ENCODE measurements at regions not wholly inside any gene's neighbourhood (a gene's known extent, or its start where the extent isn't known, plus 50 kb on each side); places are given as distances from the start of the nearest gene placed in this dataset.

- Histone ChIP-seq H3K4me1 (no peaks in the 10 kb centered on the region), H3K4me3 (no peak overlapping the region), H3K27me3 (no peaks in the 10 kb centered on the region), H3K27ac (no peak overlapping the region), H3K9me3 (no peaks in the 10 kb centered on the region), H3K9ac (ENCODE audit: low read depth in 2 of 2, low read length in 2 of 2) (no peak overlapping the region), H3K36me3 (no peaks in the 10 kb centered on the region)
- intact Hi-C loops (cut with DNase I), result no loop called here
- no peak for DNase-seq
- TF ChIP-seq CTCF (IDR thresholded peaks at IDR 0.05), result no peak
Measured at GRCh38 chr9:82616545-82616944, 446.4 kb downstream of the RASEF start.

- DNase-seq, result no peak
- intact Hi-C loops (cut with DNase I), result no loop called here
- no peak overlapping the region for H3K27ac ChIP-seq
- H3K4me3 ChIP-seq, result no peak overlapping the region
- TF ChIP-seq CTCF (IDR thresholded peaks at IDR 0.05), result no peak
- no peaks in the 10 kb centered on the region for H3K27me3 ChIP-seq
- H3K9me3 ChIP-seq, result no peaks in the 10 kb centered on the region
- H3K4me1 ChIP-seq, result no peaks in the 10 kb centered on the region
- H3K36me3 ChIP-seq, result no peaks in the 10 kb centered on the region
- no peak overlapping the region for H3K9ac ChIP-seq (ENCODE audit: low read depth in 2 of 2, low read length in 2 of 2)
Measured at GRCh38 chr9:82621447-82621846, 441.5 kb downstream of the RASEF start.

DNA sequence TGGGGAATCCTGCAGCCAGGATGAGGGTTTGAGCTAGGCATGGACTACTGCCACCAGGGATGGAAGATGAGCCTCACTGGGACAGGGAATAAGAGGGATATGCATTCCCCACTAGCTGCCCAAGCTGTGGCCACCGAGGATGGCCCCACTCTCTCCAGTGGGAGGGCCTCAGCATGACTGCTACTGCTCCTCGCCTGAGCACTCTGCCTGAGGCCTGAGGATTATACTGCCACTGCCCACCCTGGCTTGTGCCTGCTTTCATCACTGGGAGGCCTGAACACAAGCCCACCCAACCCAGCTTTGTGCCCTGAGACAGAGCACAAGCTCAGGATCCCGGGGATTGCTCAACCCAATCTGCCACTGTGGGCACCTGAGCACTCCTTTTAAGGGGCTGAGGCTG is 425.6 kb downstream of the RASEF start:
- intact Hi-C loops (cut with DNase I), result no loop called here
- H3K4me3 ChIP-seq, result no peak overlapping the region
- TF ChIP-seq CTCF (IDR thresholded peaks at IDR 0.05), result no peak
- H3K4me1 ChIP-seq, result no peaks in the 10 kb centered on the region
- H3K9me3 ChIP-seq, result no peaks in the 10 kb centered on the region
- no peaks in the 10 kb centered on the region for H3K27me3 ChIP-seq
- H3K27ac ChIP-seq, result no peak overlapping the region
- no peak for DNase-seq
- no peak overlapping the region for H3K9ac ChIP-seq (ENCODE audit: low read depth in 2 of 2, low read length in 2 of 2)
- H3K36me3 ChIP-seq, result no peaks in the 10 kb centered on the region

DNA sequence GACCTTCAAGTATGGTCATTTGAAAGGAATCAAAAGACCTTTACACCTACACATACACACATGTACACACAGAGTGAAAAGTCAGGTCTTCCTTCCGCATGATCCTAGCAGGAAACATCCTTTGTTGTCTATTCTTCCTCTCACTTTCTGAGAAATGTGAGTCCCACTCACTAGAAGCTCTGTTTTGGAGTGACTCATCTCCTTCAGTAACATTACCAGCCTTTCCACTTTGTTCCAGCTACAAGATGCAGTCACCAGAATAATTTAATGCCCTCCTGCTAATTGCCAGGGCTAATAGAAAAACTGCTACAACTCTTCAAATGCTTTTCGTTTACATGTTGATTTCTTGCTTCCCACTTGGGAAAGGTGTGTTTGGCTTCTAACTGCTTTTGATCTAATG is 417.3 kb downstream of the RASEF start:
- Histone ChIP-seq H3K9me3 (no peaks in the 10 kb centered on the region), H3K9ac (ENCODE audit: low read depth in 2 of 2, low read length in 2 of 2) (no peak overlapping the region), H3K36me3 (no peaks in the 10 kb centered on the region), H3K27ac (no peak overlapping the region), H3K27me3 (no peaks in the 10 kb centered on the region), H3K4me3 (no peak overlapping the region), H3K4me1 (no peaks in the 10 kb centered on the region)
- DNase-seq, result no peak
- no peak for TF ChIP-seq CTCF (IDR thresholded peaks at IDR 0.05)
- intact Hi-C loops (cut with DNase I), result no loop called here

DNA sequence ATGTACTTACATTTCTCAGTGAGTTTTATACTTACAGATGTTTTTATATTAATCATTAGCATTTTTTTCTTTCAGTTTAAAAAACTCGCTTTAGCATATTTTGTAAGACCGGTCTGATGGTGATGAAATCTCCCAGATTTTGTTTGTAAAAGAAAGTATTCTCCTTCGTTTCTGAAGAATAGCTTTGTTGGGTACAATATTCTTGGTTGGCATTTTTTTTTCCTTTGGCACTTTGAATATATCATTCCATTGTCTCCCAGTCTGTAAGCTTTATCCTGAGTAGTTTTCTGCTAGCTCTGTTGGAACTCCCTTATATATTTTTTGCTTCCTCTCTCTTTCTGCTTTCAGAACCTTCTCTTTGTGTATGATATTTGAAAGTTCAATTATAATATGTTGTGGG is 412.6 kb downstream of the RASEF start:
- no peaks in the 10 kb centered on the region for H3K4me1 ChIP-seq
- intact Hi-C loops (cut with DNase I), result no loop called here
- TF ChIP-seq CTCF (IDR thresholded peaks at IDR 0.05), result no peak
- H3K27me3 ChIP-seq, result no peaks in the 10 kb centered on the region
- H3K9me3 ChIP-seq, result no peaks in the 10 kb centered on the region
- no peaks in the 10 kb centered on the region for H3K36me3 ChIP-seq
- no peak overlapping the region for H3K9ac ChIP-seq (ENCODE audit: low read depth in 2 of 2, low read length in 2 of 2)
- H3K4me3 ChIP-seq, result no peak overlapping the region
- DNase-seq, result no peak
- no peak overlapping the region for H3K27ac ChIP-seq

- intact Hi-C loops (cut with DNase I), result no loop called here
- H3K9ac ChIP-seq (ENCODE audit: low read depth in 2 of 2, low read length in 2 of 2), result no peak overlapping the region
- no peaks in the 10 kb centered on the region for H3K4me1 ChIP-seq
- no peaks in the 10 kb centered on the region for H3K27me3 ChIP-seq
- no peak overlapping the region for H3K4me3 ChIP-seq
- H3K36me3 ChIP-seq, result no peaks in the 10 kb centered on the region
- DNase-seq, result no peak
- TF ChIP-seq CTCF (IDR thresholded peaks at IDR 0.05), result no peak
- H3K9me3 ChIP-seq, result no peaks in the 10 kb centered on the region
- no peak overlapping the region for H3K27ac ChIP-seq
Measured at GRCh38 chr9:82651474-82651873, 411.5 kb downstream of the RASEF start.

Data from colonic mucosa (tissue), 4 donors.